BJ (cell line): ENCODE measurements at regions not wholly inside any gene's neighbourhood (a gene's known extent, or its start where the extent isn't known, plus 50 kb on each side); places are given as distances from the start of the nearest gene placed in this dataset.
"Not testable (repeated sequence)": the region's sequence is repeated elsewhere in the genome, so short reads cannot be mapped to it uniquely, and the experiment has no call there.

Experiments used
- CTCF ChIA-PET: fragments of 350-600 bp; formaldehyde crosslinking; extraction: SDS; loops from one replicate; lab custom pipeline; 2021; ENCODE audit warnings: antibody characterized with exemption, inconsistent platforms; lab: Yijun Ruan, JAX
- POLR2A ChIA-PET: fragments of 300-600 bp; sonication (Branson Sonifier 250); formaldehyde crosslinking; extraction: SDS; loops from one replicate; lab custom pipeline; 2021; ENCODE audit warnings: antibody characterized with exemption; lab: Charles Lee
- DNase-seq: peaks from one replicate; pipeline ENCODE4 v3.0.0-alpha.2; 2011; ENCODE audit warnings: low read depth
- H3K27me3 ChIP-seq: 2 replicates; pipeline ENCODE4 v1.6.0; 2011; ENCODE audit warnings: low read length; ENCODE audit not compliant: control insufficient read depth, insufficient read depth
- H3K36me3 ChIP-seq: 2 replicates; pipeline ENCODE4 v1.5.1; 2011; ENCODE audit warnings: low read length; ENCODE audit not compliant: control insufficient read depth, insufficient read depth
- H3K4me3 ChIP-seq: 2 replicates; pipeline ENCODE4 v1.5.1; 2011; ENCODE audit warnings: low read depth, mild to moderate bottlenecking, control low read depth, low read length
- CTCF ChIP-seq: IDR thresholded peaks from 2 replicates; pipeline ENCODE4 v1.5.1; 2011; ENCODE audit warnings: low read depth, mild to moderate bottlenecking, control low read depth, inconsistent platforms, low read length, moderate library complexity; ENCODE audit not compliant: insufficient read depth

- CTCF ChIA-PET = no interaction called here
- Histone ChIP-seq H3K36me3 (no peaks in the 10 kb centered on the region), H3K4me3 (no peak overlapping the region), H3K27me3 (no peaks in the 10 kb centered on the region)
- peak; percentile 33; the same call in 1 of the 2 replicates for TF ChIP-seq CTCF
- DNase-seq = no peak
- POLR2A ChIA-PET = no interaction called here
These were observed 119.9 kb upstream of the FHIT start for GRCh38 chr3:61371123-61371522.

GRCh38 chr3:61372723-61373122, 121.5 kb upstream of the FHIT start:
- H3K36me3 ChIP-seq = no peaks in the 10 kb centered on the region
- TF ChIP-seq CTCF = no peak
- ChIA-PET CTCF (interaction anchor here (1.0 kb wide), 1 partner anchor 9 kb away, joined by 3 read pairs; no protein-coding TSS in a partner anchor), POLR2A (no interaction called here)
- no peak for DNase-seq
- H3K4me3 ChIP-seq = no peak overlapping the region
- no peaks in the 10 kb centered on the region for H3K27me3 ChIP-seq

- CTCF ChIA-PET = no interaction called here
- H3K4me3 ChIP-seq = no peak overlapping the region
- POLR2A ChIA-PET = no interaction called here
- TF ChIP-seq CTCF = no peak
- H3K27me3 ChIP-seq = no peaks in the 10 kb centered on the region
- H3K36me3 ChIP-seq = no peaks in the 10 kb centered on the region
- no peak for DNase-seq
These were observed 127.1 kb upstream of the FHIT start for GRCh38 chr3:61378311-61378710.

GRCh38 chr3:61381745-61382392, 130.6 kb upstream of the FHIT start:
- Histone ChIP-seq H3K36me3 (no peaks in the 10 kb centered on the region), H3K4me3 (no peak overlapping the region), H3K27me3 (no peaks in the 10 kb centered on the region)
- ChIA-PET CTCF (interaction anchor here (0.6 to 1.4 kb wide), 4 partner anchors 8 to 1400 kb away, joined by 3 to 4 read pairs (median 4); no protein-coding TSS in a partner anchor), POLR2A (no interaction called here)
- TF ChIP-seq CTCF = peak; percentile 54
- DNase-seq = no peak

- DNase-seq = no peak
- no peak overlapping the region for H3K4me3 ChIP-seq
- CTCF ChIA-PET = no interaction called here
- no peaks in the 10 kb centered on the region for H3K27me3 ChIP-seq
- no peaks in the 10 kb centered on the region for H3K36me3 ChIP-seq
- no peak for TF ChIP-seq CTCF
- POLR2A ChIA-PET = no interaction called here
These were observed 136.6 kb upstream of the FHIT start for GRCh38 chr3:61387817-61388216.

GRCh38 chr3:61393480-61393947, 142.3 kb upstream of the FHIT start:
- H3K36me3 ChIP-seq, CTCF ChIA-PET, DNase-seq, H3K4me3 ChIP-seq, POLR2A ChIA-PET, H3K27me3 ChIP-seq: not testable (repeated sequence)
